Panc1 (cell line): ENCODE measurements at regions not wholly inside any gene's neighbourhood (a gene's known extent, or its start where the extent isn't known, plus 50 kb on each side); places are given as distances from the start of the nearest gene placed in this dataset.
"Not testable (repeated sequence)": the region's sequence is repeated elsewhere in the genome, so short reads cannot be mapped to it uniquely, and the experiment has no call there.

Experiments used
- ATAC-seq: fragments of 200-7000 bp; cut with Tn5 transposase; 2 replicates; pipeline ENCODE4 v1.9.1; 2020; ENCODE audit warnings: mild to moderate bottlenecking, moderate library complexity
- BruUV-seq: library from RNA; stranded (reverse); fragments of 400-500 nt; replicated peaks from 2 replicates; lab custom pipeline; 2021; lab: Mats Ljungman, UMichigan
- CTCF ChIA-PET: fragments of 300-600 bp; sonication (Branson Sonifier 250); formaldehyde crosslinking; loops from one replicate; lab custom pipeline; 2022; ENCODE audit warnings: antibody characterized with exemption; lab: Charles Lee
- POLR2A ChIA-PET: fragments of 300-600 bp; sonication (Branson Sonifier 250); formaldehyde crosslinking; loops from one replicate; lab custom pipeline; 2022; ENCODE audit warnings: antibody characterized with exemption; lab: Charles Lee
- DNase-seq: peaks from one replicate; pipeline ENCODE4 v3.0.0-alpha.2; 2010; ENCODE audit warnings: low read depth, low spot score
- H3K27ac ChIP-seq: 2 replicates; pipeline ENCODE4 v1.5.1; 2011; ENCODE audit warnings: mild to moderate bottlenecking, low read length, inconsistent platforms
- H3K27me3 ChIP-seq: fragments of 200-500 bp; sonication (Bioruptor generic); 2 replicates; pipeline ENCODE4 v1.6.0; 2014; ENCODE audit warnings: low read length, inconsistent platforms; ENCODE audit not compliant: control insufficient read depth, insufficient read depth
- H3K36me3 ChIP-seq: fragments of 200-500 bp; sonication (Bioruptor generic); 2 replicates; pipeline ENCODE4 v1.5.1; 2014; ENCODE audit warnings: inconsistent platforms, mild to moderate bottlenecking, low read length, moderate library complexity; ENCODE audit not compliant: control insufficient read depth, insufficient read depth
- H3K4me1 ChIP-seq: 2 replicates; pipeline ENCODE4 v1.5.1; 2011; ENCODE audit warnings: inconsistent platforms, mild to moderate bottlenecking, low read length, moderate library complexity; ENCODE audit not compliant: control insufficient read depth, insufficient read depth
- H3K4me3 ChIP-seq, 2 experiments: 2 replicates each; pipeline ENCODE4 v1.5.1; 2011 to 2012; ENCODE audit warnings: low read depth in 2 of 2, low read length in 2 of 2, mild to moderate bottlenecking in 2 of 2, inconsistent platforms in 1 of 2, moderate library complexity in 1 of 2
- H3K9me3 ChIP-seq: fragments of 200-500 bp; sonication (Bioruptor generic); 2 replicates; pipeline ENCODE4 v1.5.1; 2014; ENCODE audit warnings: low read depth, mild to moderate bottlenecking, inconsistent platforms, low read length, moderate library complexity; ENCODE audit not compliant: control insufficient read depth, insufficient read depth
- CTCF ChIP-seq: fragments of 450-650 bp; IDR thresholded peaks from 2 replicates; pipeline ENCODE4 v1.5.1; 2017; ENCODE audit warnings: mild to moderate bottlenecking
- POLR2AphosphoS5 ChIP-seq: IDR thresholded peaks from 2 replicates; pipeline ENCODE4 v1.6.1; 2012; ENCODE audit warnings: mild to moderate bottlenecking, low read depth, low read length, moderate library complexity
- SIN3A ChIP-seq: IDR thresholded peaks from 2 replicates; pipeline ENCODE4 v1.6.1; 2012; ENCODE audit warnings: low read depth, mild to moderate bottlenecking, low read length, moderate library complexity, borderline replicate concordance; ENCODE audit not compliant: insufficient read depth
- TCF7L2 ChIP-seq: IDR thresholded peaks from 2 replicates; pipeline ENCODE4 v1.6.1; 2011; ENCODE audit warnings: mild to moderate bottlenecking, low read depth, low read length, inconsistent platforms
- in situ Hi-C: cut with HindIII; loops from 2 replicates; pipeline ENCODE4 v1.10.0; 2016; ENCODE audit warnings: low sequenced_read_pairs, low pct_unique_long_range_greater_than_20kb
- intact Hi-C: fragments of 100-400 bp; cut with micrococcal nuclease; formaldehyde crosslinking; loops from one replicate; pipeline ENCODE4 v1.10.0; 2022; ENCODE audit not compliant: unreplicated experiment
- TF ChIP-seq, protein P1 (sequence below), 2 experiments: IDR thresholded peaks; 2 replicates each; pipeline ENCODE4 v1.6.1; 2011 to 2012; ENCODE audit warnings: low read depth in 2 of 2, control low read depth in 1 of 2, low read length in 1 of 2, mild to moderate bottlenecking in 1 of 2, moderate library complexity in 1 of 2; ENCODE audit not compliant: insufficient read depth in 1 of 2

- intact Hi-C loops, result no loop called here
- in situ Hi-C loops, result no loop called here
- no TSS peak for BruUV-seq
- H3K27me3 ChIP-seq, result no peaks in the 10 kb centered on the region
- TF ChIP-seq POLR2AphosphoS5 (no peak), TCF7L2 (no peak), SIN3A (no peak), CTCF (no peak)
- TF ChIP-seq, protein P1, sequence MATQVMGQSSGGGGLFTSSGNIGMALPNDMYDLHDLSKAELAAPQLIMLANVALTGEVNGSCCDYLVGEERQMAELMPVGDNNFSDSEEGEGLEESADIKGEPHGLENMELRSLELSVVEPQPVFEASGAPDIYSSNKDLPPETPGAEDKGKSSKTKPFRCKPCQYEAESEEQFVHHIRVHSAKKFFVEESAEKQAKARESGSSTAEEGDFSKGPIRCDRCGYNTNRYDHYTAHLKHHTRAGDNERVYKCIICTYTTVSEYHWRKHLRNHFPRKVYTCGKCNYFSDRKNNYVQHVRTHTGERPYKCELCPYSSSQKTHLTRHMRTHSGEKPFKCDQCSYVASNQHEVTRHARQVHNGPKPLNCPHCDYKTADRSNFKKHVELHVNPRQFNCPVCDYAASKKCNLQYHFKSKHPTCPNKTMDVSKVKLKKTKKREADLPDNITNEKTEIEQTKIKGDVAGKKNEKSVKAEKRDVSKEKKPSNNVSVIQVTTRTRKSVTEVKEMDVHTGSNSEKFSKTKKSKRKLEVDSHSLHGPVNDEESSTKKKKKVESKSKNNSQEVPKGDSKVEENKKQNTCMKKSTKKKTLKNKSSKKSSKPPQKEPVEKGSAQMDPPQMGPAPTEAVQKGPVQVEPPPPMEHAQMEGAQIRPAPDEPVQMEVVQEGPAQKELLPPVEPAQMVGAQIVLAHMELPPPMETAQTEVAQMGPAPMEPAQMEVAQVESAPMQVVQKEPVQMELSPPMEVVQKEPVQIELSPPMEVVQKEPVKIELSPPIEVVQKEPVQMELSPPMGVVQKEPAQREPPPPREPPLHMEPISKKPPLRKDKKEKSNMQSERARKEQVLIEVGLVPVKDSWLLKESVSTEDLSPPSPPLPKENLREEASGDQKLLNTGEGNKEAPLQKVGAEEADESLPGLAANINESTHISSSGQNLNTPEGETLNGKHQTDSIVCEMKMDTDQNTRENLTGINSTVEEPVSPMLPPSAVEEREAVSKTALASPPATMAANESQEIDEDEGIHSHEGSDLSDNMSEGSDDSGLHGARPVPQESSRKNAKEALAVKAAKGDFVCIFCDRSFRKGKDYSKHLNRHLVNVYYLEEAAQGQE (IDR thresholded peaks at IDR 0.05; ENCODE audit: insufficient read depth in 1 of 2, low read depth in 2 of 2, low read length in 1 of 2), result no peak
- no peak overlapping the region for H3K27ac ChIP-seq
- no peaks in the 10 kb centered on the region for H3K36me3 ChIP-seq
- CTCF ChIA-PET, result no interaction called here
- no peak overlapping the region for H3K4me3 ChIP-seq
- no peaks in the 10 kb centered on the region for H3K4me1 ChIP-seq
- no peaks in the 10 kb centered on the region for H3K9me3 ChIP-seq
- POLR2A ChIA-PET, result no interaction called here
- ATAC-seq (no peak), DNase-seq (no peak)
Measured at GRCh38 chr3:106530367-106530766, 661.6 kb upstream of the CBLB start.

DNA sequence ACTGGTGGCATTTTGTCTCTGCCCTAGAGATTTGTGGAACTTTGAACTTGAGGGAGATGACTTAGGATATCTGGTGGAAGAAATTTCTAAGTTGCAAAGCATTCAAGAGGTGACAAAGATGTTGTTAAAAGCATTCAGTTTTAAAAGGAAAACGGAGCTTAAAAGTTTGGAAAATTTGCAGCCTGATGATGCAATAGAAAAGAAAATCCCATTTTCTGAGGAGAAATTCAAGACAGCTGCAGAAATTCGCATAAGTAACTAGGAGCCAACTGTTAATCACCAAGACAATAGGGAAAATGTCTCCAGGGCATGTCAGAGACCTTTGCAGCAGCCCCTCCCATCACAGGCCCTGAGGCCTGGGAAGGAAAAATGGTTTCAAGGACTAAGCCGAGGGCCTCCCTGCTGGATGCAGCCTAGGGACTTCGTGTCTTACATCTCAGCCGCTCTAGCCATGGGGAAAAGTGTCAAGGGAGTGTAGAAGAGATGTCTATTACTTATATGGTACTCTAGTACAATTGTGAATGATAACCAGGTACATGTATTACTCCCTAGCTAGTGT is 663.0 kb upstream of the CBLB start:
- POLR2A ChIA-PET, ATAC-seq: not testable (repeated sequence)

GRCh38 chr3:106533093-106533787 is 664.4 kb upstream of the CBLB start:
- Histone ChIP-seq H3K4me3 (no peak overlapping the region), H3K27me3 (no peaks in the 10 kb centered on the region), H3K9me3 (no peaks in the 10 kb centered on the region), H3K4me1 (no peaks in the 10 kb centered on the region), H3K27ac (no peak overlapping the region), H3K36me3 (no peaks in the 10 kb centered on the region)
- BruUV-seq, result no TSS peak
- ChIA-PET CTCF (no interaction called here), POLR2A (no interaction called here)
- DNase-seq (no peak), ATAC-seq (no peak)
- intact Hi-C loops (no loop called here), in situ Hi-C loops (no loop called here)
- TF ChIP-seq POLR2AphosphoS5 (no peak), CTCF (no peak), TCF7L2 (no peak), SIN3A (no peak)
- TF ChIP-seq, protein P1 (IDR thresholded peaks at IDR 0.05; ENCODE audit: insufficient read depth in 1 of 2, low read depth in 2 of 2, low read length in 1 of 2), result no peak

More for the DNA sequence above, 663.0 kb upstream of the CBLB start:
- H3K27ac ChIP-seq, CTCF ChIA-PET, BruUV-seq, DNase-seq, intact Hi-C loops, H3K4me1 ChIP-seq, H3K27me3 ChIP-seq, H3K36me3 ChIP-seq, H3K4me3 ChIP-seq, in situ Hi-C loops, H3K9me3 ChIP-seq: not testable (repeated sequence)
